ENCODE measurements at regions not wholly inside any gene's neighbourhood (a gene's known extent, or its start where the extent isn't known, plus 50 kb on each side); places are given as distances from the start of the nearest gene placed in this dataset.

DNA sequence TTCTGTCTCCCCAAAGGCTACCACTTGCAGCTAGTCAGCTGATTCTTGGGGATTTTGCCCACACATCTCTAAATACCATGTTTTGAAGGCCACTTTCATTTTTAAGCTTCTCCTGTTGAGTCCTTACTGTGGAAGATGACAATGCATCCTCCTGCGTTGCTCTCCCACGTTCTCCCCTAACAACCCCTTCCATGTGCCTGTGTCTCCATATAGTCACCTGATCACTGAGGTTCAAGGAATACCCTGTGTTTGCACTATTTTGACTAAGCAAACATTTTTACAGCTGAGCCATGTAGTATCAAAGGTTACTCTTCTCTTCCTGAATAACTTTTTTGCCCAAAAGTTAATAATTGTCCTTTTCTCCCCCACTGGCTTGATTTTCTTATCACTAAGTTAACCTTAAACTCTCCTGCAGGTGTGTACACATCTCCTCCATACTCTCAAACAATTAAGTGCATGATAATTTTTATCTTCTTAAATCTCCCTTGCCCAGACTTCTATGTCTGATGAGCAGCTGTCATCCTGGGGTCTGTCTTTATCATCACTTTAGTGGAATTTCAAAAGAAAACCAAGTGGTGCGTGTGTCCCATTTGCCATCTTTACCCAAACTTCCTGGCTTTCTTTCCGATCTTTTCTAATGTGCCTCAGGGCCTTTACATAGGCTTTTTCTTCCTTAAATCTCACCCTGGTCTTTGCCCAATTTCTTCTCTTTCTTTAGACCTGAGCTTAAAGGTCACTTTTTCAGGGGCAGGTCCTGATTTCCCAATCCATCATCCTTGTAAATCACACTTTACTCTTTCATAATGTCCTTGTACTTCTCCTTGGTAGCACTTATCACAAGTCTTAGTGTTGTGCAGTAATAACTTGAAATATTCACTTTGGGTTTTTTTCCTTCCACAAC is 85.2 kb upstream of the SPATS2L start:
- no peaks in the 10 kb centered on the region for H3K4me1 ChIP-seq
- no peak for TF ChIP-seq POLR2A (IDR thresholded peaks at IDR 0.05)
- no peak for TF ChIP-seq CTCF (IDR thresholded peaks at IDR 0.05)
- intact Hi-C loops (cut with DNase I; ENCODE audit: low total_unique reads), result no loop called here
- no peaks in the 10 kb centered on the region for H3K27me3 ChIP-seq
- no peak overlapping the region for H3K4me3 ChIP-seq
- H3K36me3 ChIP-seq, result no peaks in the 10 kb centered on the region
- H3K27ac ChIP-seq, result no peak overlapping the region
- no peak for DNase-seq
- no peaks in the 10 kb centered on the region for H3K9me3 ChIP-seq

- no peak for DNase-seq
- H3K4me3 ChIP-seq, result no peak overlapping the region
- no peaks in the 10 kb centered on the region for H3K36me3 ChIP-seq
- TF ChIP-seq POLR2A (IDR thresholded peaks at IDR 0.05) (no peak), CTCF (IDR thresholded peaks at IDR 0.05) (no peak)
- H3K4me1 ChIP-seq, result no peaks in the 10 kb centered on the region
- no peaks in the 10 kb centered on the region for H3K27me3 ChIP-seq
- H3K9me3 ChIP-seq, result no peaks in the 10 kb centered on the region
- intact Hi-C loops (cut with DNase I; ENCODE audit: low total_unique reads), result no loop called here
- no peak overlapping the region for H3K27ac ChIP-seq
Observed at GRCh38 chr2:200222791-200223190, 83.7 kb upstream of the SPATS2L start.

DNA sequence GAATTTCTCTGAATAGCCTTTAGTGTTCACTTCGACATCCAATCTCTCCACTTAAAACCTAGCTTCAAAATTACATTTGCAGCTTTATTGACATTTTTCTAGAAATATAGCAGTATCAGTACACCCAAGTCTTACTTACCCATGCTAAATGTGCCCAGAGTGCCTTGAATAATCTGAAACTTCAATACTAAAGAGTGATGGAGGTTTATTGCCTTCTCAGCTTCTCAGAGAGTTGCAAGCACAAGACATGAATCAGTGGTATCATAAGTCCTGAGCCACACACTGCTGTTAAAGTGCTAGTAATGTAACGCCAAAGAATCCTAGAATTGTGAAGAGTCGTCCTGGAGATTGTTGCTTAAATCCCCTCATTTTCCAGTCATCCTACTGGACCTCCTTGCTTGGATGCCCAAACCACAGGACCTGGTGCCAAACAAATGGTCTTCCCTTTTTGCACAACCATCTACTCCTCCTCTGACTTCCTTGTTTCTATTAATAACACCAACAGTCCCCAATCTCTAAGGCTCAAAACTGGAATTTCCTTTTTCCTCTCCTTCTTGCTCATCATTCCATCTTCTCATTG is 83.2 kb upstream of the SPATS2L start:
- no peak for DNase-seq
- Histone ChIP-seq H3K27me3 (no peaks in the 10 kb centered on the region), H3K4me3 (no peak overlapping the region), H3K27ac (no peak overlapping the region), H3K36me3 (no peaks in the 10 kb centered on the region), H3K9me3 (no peaks in the 10 kb centered on the region), H3K4me1 (no peaks in the 10 kb centered on the region)
- TF ChIP-seq POLR2A (IDR thresholded peaks at IDR 0.05) (no peak), CTCF (IDR thresholded peaks at IDR 0.05) (no peak)
- intact Hi-C loops (cut with DNase I; ENCODE audit: low total_unique reads), result no loop called here

- intact Hi-C loops (cut with DNase I; ENCODE audit: low total_unique reads), result no loop called here
- DNase-seq, result no peak
- no peaks in the 10 kb centered on the region for H3K27me3 ChIP-seq
- no peaks in the 10 kb centered on the region for H3K9me3 ChIP-seq
- no peak for TF ChIP-seq POLR2A (IDR thresholded peaks at IDR 0.05)
- TF ChIP-seq CTCF (IDR thresholded peaks at IDR 0.05), result no peak
- no peaks in the 10 kb centered on the region for H3K4me1 ChIP-seq
- H3K27ac ChIP-seq, result no peak overlapping the region
- no peak overlapping the region for H3K4me3 ChIP-seq
- no peaks in the 10 kb centered on the region for H3K36me3 ChIP-seq
Observed at GRCh38 chr2:200225951-200226350, 80.5 kb upstream of the SPATS2L start.

Data from uterus (tissue), 3 donors.